Keratinocyte (primary cell): ENCODE measurements at regions not wholly inside any gene's neighbourhood (a gene's known extent, or its start where the extent isn't known, plus 50 kb on each side); places are given as distances from the start of the nearest gene placed in this dataset.

Experiments
- EZH2 ChIP-seq: IDR thresholded peaks from one replicate; pipeline ENCODE4 v1.6.1; 2012; ENCODE audit warnings: inconsistent platforms, mild to moderate bottlenecking, low read length, moderate library complexity
- TF ChIP-seq, protein P1 (sequence below), 3 experiments: IDR thresholded peaks in 1 of 3; conservative IDR thresholded peaks in 1 of 3; optimal IDR thresholded peaks in 1 of 3; 2 replicates in 2 of 3; 3 replicates in 1 of 3; pipeline versions ENCODE3 to v1.5.1; 2011; ENCODE audit warnings: low read length in 3 of 3, mild to moderate bottlenecking in 3 of 3, moderate library complexity in 2 of 3, control low read depth in 1 of 3, inconsistent platforms in 1 of 3; ENCODE audit not compliant: insufficient read depth in 2 of 3; ENCODE audit errors: extremely low read depth in 1 of 3

DNA sequence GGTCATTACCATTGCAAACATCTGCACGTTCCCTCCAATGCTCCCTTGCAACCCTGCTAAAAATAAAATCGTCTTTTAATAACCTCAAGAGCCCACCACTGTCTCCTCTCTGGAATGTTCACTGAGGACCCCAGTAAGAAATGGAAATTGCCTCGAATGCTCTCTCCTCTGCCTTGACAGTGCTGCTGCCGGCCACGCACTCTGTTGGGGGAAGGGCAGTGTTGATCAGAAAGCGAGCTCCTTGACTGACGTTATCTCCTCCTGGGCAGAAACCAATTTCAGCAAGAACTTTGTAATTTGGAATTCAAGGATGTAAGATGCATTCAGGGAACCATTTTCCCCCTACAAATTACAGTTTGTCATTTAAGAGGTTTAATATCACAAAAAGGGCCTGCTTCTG, 718.5 kb downstream of the UQCRFS1 start:
- TF ChIP-seq, protein P1, sequence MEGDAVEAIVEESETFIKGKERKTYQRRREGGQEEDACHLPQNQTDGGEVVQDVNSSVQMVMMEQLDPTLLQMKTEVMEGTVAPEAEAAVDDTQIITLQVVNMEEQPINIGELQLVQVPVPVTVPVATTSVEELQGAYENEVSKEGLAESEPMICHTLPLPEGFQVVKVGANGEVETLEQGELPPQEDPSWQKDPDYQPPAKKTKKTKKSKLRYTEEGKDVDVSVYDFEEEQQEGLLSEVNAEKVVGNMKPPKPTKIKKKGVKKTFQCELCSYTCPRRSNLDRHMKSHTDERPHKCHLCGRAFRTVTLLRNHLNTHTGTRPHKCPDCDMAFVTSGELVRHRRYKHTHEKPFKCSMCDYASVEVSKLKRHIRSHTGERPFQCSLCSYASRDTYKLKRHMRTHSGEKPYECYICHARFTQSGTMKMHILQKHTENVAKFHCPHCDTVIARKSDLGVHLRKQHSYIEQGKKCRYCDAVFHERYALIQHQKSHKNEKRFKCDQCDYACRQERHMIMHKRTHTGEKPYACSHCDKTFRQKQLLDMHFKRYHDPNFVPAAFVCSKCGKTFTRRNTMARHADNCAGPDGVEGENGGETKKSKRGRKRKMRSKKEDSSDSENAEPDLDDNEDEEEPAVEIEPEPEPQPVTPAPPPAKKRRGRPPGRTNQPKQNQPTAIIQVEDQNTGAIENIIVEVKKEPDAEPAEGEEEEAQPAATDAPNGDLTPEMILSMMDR (optimal IDR thresholded peaks at IDR 0.05 in 1 of 3, IDR thresholded peaks at IDR 0.05 in 1 of 3, conservative IDR thresholded peaks at IDR 0.05 in 1 of 3; ENCODE audit: extremely low read depth in 1 of 3, insufficient read depth in 2 of 3, low read length in 3 of 3): no peak
- TF ChIP-seq EZH2: no peak
